Upper lobe of left lung (tissue), 6 donors: ENCODE measurements at regions not wholly inside any gene's neighbourhood (a gene's known extent, or its start where the extent isn't known, plus 50 kb on each side); places are given as distances from the start of the nearest gene placed in this dataset.

Experiments
- ATAC-seq, 2 donors: fragments of 200-7000 bp; cut with Tn5 transposase; one replicate each; pipeline ENCODE4 v1.9.1; 2022; ENCODE audit warnings: mild to moderate bottlenecking in 2 of 2, moderate library complexity in 2 of 2; ENCODE audit not compliant: low FRiP score in 2 of 2
- DNase-seq, 2 donors: peaks; one replicate each; pipeline ENCODE4 v3.0.0-alpha.2; 2019 to 2020
- H3K27ac ChIP-seq, 4 donors: fragments of 200-600 bp; sonication (generic); one replicate each; pipeline ENCODE4 v1.5.1; 2016 to 2019
- H3K27me3 ChIP-seq, 4 donors: fragments of 200-600 bp; sonication (generic); one replicate each; pipeline ENCODE4 v1.5.1; 2017 to 2019
- H3K36me3 ChIP-seq, 4 donors: fragments of 200-600 bp; sonication (generic); one replicate each; pipeline ENCODE4 v1.5.1; 2016 to 2019
- H3K4me1 ChIP-seq, 4 donors: fragments of 200-600 bp; sonication (generic); one replicate each; pipeline ENCODE4 v1.5.1; 2018 to 2019
- H3K4me3 ChIP-seq, 4 donors: fragments of 200-600 bp; sonication (generic); one replicate each; pipeline ENCODE4 v1.5.1; 2017 to 2019; ENCODE audit warnings: mild to moderate bottlenecking in 2 of 4, moderate library complexity in 1 of 4
- H3K9me3 ChIP-seq, 4 donors: fragments of 200-600 bp; sonication (generic); one replicate each; pipeline ENCODE4 v1.5.1; 2018 to 2019
- EP300 ChIP-seq, 4 donors: sonication (generic); formaldehyde crosslinking; IDR thresholded peaks; one replicate each; pipeline ENCODE4 v1.5.1; 2017; ENCODE audit warnings: antibody characterized with exemption in 4 of 4, control low read depth in 2 of 4
- POLR2A ChIP-seq, 4 donors: fragments of 450-650 bp; IDR thresholded peaks; one replicate each; pipeline ENCODE4 v1.5.1; 2016 to 2017; ENCODE audit warnings: antibody characterized with exemption in 4 of 4, mild to moderate bottlenecking in 2 of 4
- POLR2AphosphoS5 ChIP-seq, 2 donors: sonication (generic); formaldehyde crosslinking; IDR thresholded peaks; one replicate each; pipeline ENCODE4 v1.5.1; 2017; ENCODE audit warnings: antibody characterized with exemption in 2 of 2
- WGBS, 2 donors: methylation state at CpG; one replicate each; pipeline ENCODE4 v1.1.5; 2017 to 2018; 5-methylcytosine and 5-hydroxymethylcytosine counted together
- TF ChIP-seq, protein P1 (sequence below), 6 experiments: fragments of 450-650 bp in 4 of 6; fragments of 200-600 bp in 2 of 6; sonication (generic) in 2 of 6; IDR thresholded peaks; one replicate each; pipeline ENCODE4 v1.5.1; 2016 to 2019; ENCODE audit warnings: antibody characterized with exemption in 6 of 6
- donor health status: DM: no; HTN: no; CAD: no; lungs with moderate emphysema.
- donor health status: DM: no; HTN: yes; CAD: no; lungs with severe emphysema.

GRCh38 chr9:28059192-28059591 is 485.9 kb upstream of the C9orf72 start:
- WGBS, 2 donors: 92% methylated on average over 8 of the region's 8 CpGs
- no peaks in the 10 kb centered on the region for H3K27me3 ChIP-seq
- DNase-seq: no peak
- H3K27ac ChIP-seq: no peak overlapping the region
- no peaks in the 10 kb centered on the region for H3K4me1 ChIP-seq
- TF ChIP-seq POLR2AphosphoS5 (IDR thresholded peaks at IDR 0.05) (no peak), EP300 (IDR thresholded peaks at IDR 0.05) (no peak), POLR2A (IDR thresholded peaks at IDR 0.05) (no peak)
- TF ChIP-seq, protein P1, sequence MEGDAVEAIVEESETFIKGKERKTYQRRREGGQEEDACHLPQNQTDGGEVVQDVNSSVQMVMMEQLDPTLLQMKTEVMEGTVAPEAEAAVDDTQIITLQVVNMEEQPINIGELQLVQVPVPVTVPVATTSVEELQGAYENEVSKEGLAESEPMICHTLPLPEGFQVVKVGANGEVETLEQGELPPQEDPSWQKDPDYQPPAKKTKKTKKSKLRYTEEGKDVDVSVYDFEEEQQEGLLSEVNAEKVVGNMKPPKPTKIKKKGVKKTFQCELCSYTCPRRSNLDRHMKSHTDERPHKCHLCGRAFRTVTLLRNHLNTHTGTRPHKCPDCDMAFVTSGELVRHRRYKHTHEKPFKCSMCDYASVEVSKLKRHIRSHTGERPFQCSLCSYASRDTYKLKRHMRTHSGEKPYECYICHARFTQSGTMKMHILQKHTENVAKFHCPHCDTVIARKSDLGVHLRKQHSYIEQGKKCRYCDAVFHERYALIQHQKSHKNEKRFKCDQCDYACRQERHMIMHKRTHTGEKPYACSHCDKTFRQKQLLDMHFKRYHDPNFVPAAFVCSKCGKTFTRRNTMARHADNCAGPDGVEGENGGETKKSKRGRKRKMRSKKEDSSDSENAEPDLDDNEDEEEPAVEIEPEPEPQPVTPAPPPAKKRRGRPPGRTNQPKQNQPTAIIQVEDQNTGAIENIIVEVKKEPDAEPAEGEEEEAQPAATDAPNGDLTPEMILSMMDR (IDR thresholded peaks at IDR 0.05): no peak
- no peaks in the 10 kb centered on the region for H3K36me3 ChIP-seq
- H3K4me3 ChIP-seq: no peak overlapping the region
- H3K9me3 ChIP-seq: no peaks in the 10 kb centered on the region
- no peak for ATAC-seq

DNA sequence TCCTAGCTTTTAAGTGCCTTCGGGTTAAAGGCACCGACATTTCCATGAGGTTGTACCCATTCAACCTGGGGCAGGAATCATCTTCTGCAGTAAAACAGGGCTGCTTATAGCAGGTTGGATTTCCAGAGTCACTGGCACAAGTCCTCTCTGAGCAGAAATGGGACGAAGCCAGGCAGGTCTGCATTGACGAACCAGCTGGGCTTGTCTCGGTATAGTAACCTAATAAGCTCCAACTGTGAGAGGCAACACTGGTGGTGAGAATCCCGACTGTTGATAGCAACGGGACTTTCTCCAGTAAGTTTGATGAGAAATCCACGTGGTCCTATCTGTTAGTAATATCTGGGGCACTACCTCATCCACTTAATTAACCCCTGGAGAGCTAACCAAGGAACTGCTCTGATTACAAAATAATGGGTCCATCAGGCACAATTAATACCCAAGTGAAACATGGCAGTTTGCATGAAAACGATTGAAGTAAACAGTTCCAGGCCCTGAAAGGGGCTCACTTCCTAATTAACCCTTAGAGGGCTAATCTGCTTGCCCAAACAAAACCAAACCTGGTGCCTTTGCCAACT is 491.0 kb upstream of the C9orf72 start:
- H3K4me3 ChIP-seq: no peak overlapping the region
- ATAC-seq (no peak), DNase-seq (no peak)
- TF ChIP-seq EP300 (IDR thresholded peaks at IDR 0.05): no peak
- TF ChIP-seq, protein P1 (IDR thresholded peaks at IDR 0.05): no peak
- TF ChIP-seq POLR2A (IDR thresholded peaks at IDR 0.05): no peak
- TF ChIP-seq POLR2AphosphoS5 (IDR thresholded peaks at IDR 0.05): no peak
- 76 to 79% methylated on average over 9 of the region's 9 CpGs for WGBS, 2 donors
- no peaks in the 10 kb centered on the region for H3K36me3 ChIP-seq
- no peak overlapping the region for H3K27ac ChIP-seq
- H3K4me1 ChIP-seq: no peaks in the 10 kb centered on the region
- H3K9me3 ChIP-seq: no peaks in the 10 kb centered on the region
- no peaks in the 10 kb centered on the region for H3K27me3 ChIP-seq

GRCh38 chr9:28073270-28073669 is 500.0 kb upstream of the C9orf72 start:
- Histone ChIP-seq H3K27ac (no peak overlapping the region), H3K27me3 (no peaks in the 10 kb centered on the region), H3K4me3 (no peak overlapping the region), H3K4me1 (no peaks in the 10 kb centered on the region), H3K9me3 (no peaks in the 10 kb centered on the region), H3K36me3 (no peaks in the 10 kb centered on the region)
- no peak for TF ChIP-seq POLR2AphosphoS5 (IDR thresholded peaks at IDR 0.05)
- TF ChIP-seq, protein P1 (IDR thresholded peaks at IDR 0.05): peak in 5 of 6 experiments; percentile 19 to 61 (median 31)
- ATAC-seq (no peak), DNase-seq (no peak)
- 23 to 38% methylated on average over 1 of the region's 1 CpG for WGBS, 2 donors

DNA sequence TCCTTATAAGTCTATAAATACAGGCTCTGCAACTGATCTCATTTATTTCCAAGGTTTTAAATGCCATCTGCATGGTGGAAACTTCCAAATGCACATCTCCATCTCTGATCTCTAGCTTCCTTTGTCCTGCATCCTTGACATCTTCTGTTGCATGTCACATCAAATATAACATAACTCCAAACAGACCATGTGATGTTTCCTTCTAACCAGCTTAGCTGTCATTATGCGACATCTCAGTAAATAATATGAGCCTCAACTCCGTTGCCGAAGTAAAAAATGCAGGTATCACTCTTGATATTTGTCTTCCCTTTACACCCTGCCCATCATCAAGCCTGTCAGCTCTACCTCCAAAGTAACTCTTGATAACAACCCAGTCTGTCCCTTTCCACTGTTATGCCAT is 506.4 kb upstream of the C9orf72 start:
- no peaks in the 10 kb centered on the region for H3K36me3 ChIP-seq
- H3K9me3 ChIP-seq: no peaks in the 10 kb centered on the region
- DNase-seq (no peak), ATAC-seq (no peak)
- no peak overlapping the region for H3K27ac ChIP-seq
- no peaks in the 10 kb centered on the region for H3K27me3 ChIP-seq
- no peaks in the 10 kb centered on the region for H3K4me1 ChIP-seq
- TF ChIP-seq POLR2AphosphoS5 (IDR thresholded peaks at IDR 0.05) (no peak), POLR2A (IDR thresholded peaks at IDR 0.05) (no peak), EP300 (IDR thresholded peaks at IDR 0.05) (no peak)
- TF ChIP-seq, protein P1 (IDR thresholded peaks at IDR 0.05): no peak
- WGBS, 2 donors: 92 to 93% methylated on average over 3 of the region's 3 CpGs
- no peak overlapping the region for H3K4me3 ChIP-seq

GRCh38 chr9:28082671-28083070 is 509.4 kb upstream of the C9orf72 start:
- DNase-seq (no peak), ATAC-seq (no peak)
- TF ChIP-seq, protein P1 (IDR thresholded peaks at IDR 0.05): no peak
- TF ChIP-seq EP300 (IDR thresholded peaks at IDR 0.05): no peak
- Histone ChIP-seq H3K36me3 (no peaks in the 10 kb centered on the region), H3K4me3 (no peak overlapping the region), H3K27ac (no peak overlapping the region), H3K27me3 (no peaks in the 10 kb centered on the region), H3K4me1 (no peaks in the 10 kb centered on the region), H3K9me3 (no peaks in the 10 kb centered on the region)
- WGBS, 2 donors: 76 to 83% methylated on average over 3 of the region's 3 CpGs
